ENCODE measurements at regions not wholly inside any gene's neighbourhood (a gene's known extent, or its start where the extent isn't known, plus 50 kb on each side); places are given as distances from the start of the nearest gene placed in this dataset.

- in situ Hi-C loops (cut with HindIII; ENCODE audit: low sequenced_read_pairs) = no loop called here
- no peak for DNase-seq (ENCODE audit: low read depth, low spot score)
- H3K4me3 ChIP-seq (ENCODE audit: low read depth, low read length) = no peak overlapping the region
- TF ChIP-seq CTCF (IDR thresholded peaks at IDR 0.05; ENCODE audit: low read depth, low read length) = no peak
Measured at GRCh38 chr7:131218727-131219128, 108.9 kb upstream of the MKLN1 start.

- in situ Hi-C loops (cut with HindIII; ENCODE audit: low sequenced_read_pairs) = no loop called here
Measured at GRCh38 chr7:131219312-131220041, 108.2 kb upstream of the MKLN1 start.

GRCh38 chr7:131221061-131221460, 106.6 kb upstream of the MKLN1 start:
- in situ Hi-C loops (cut with HindIII; ENCODE audit: low sequenced_read_pairs) = no loop called here
- no peak for DNase-seq (ENCODE audit: low read depth, low spot score)
- no peak overlapping the region for H3K4me3 ChIP-seq (ENCODE audit: low read depth, low read length)
- TF ChIP-seq CTCF (IDR thresholded peaks at IDR 0.05; ENCODE audit: low read depth, low read length) = no peak

More at GRCh38 chr7:131219312-131220041, 108.2 kb upstream of the MKLN1 start:
- no peak for TF ChIP-seq CTCF (IDR thresholded peaks at IDR 0.05; ENCODE audit: low read depth, low read length)
- DNase-seq (ENCODE audit: low read depth, low spot score) = no peak
- H3K4me3 ChIP-seq (ENCODE audit: low read depth, low read length) = no peak overlapping the region

GRCh38 chr7:131222171-131222570, 105.5 kb upstream of the MKLN1 start:
- no peak for DNase-seq (ENCODE audit: low read depth, low spot score)
- in situ Hi-C loops (cut with HindIII; ENCODE audit: low sequenced_read_pairs) = no loop called here
- TF ChIP-seq CTCF (IDR thresholded peaks at IDR 0.05; ENCODE audit: low read depth, low read length) = no peak
- no peak overlapping the region for H3K4me3 ChIP-seq (ENCODE audit: low read depth, low read length)

GRCh38 chr7:131223151-131223550, 104.5 kb upstream of the MKLN1 start:
- DNase-seq (ENCODE audit: low read depth, low spot score) = no peak

GRCh38 chr7:131224996-131225395, 102.7 kb upstream of the MKLN1 start:
- no peak overlapping the region for H3K4me3 ChIP-seq (ENCODE audit: low read depth, low read length)
- DNase-seq (ENCODE audit: low read depth, low spot score) = no peak
- in situ Hi-C loops (cut with HindIII; ENCODE audit: low sequenced_read_pairs) = no loop called here
- TF ChIP-seq CTCF (IDR thresholded peaks at IDR 0.05; ENCODE audit: low read depth, low read length) = no peak

More at GRCh38 chr7:131223151-131223550, 104.5 kb upstream of the MKLN1 start:
- in situ Hi-C loops (cut with HindIII; ENCODE audit: low sequenced_read_pairs) = no loop called here
- no peak for TF ChIP-seq CTCF (IDR thresholded peaks at IDR 0.05; ENCODE audit: low read depth, low read length)
- H3K4me3 ChIP-seq (ENCODE audit: low read depth, low read length) = no peak overlapping the region
